OCI-LY3 (cell line): ENCODE measurements at regions not wholly inside any gene's neighbourhood (a gene's known extent, or its start where the extent isn't known, plus 50 kb on each side); places are given as distances from the start of the nearest gene placed in this dataset.

Source experiments
- CTCF ChIP-seq: fragments of 200-600, 300-600 bp; sonication (generic); IDR thresholded peaks from 2 replicates; pipeline ENCODE4 v1.5.1; 2014; ENCODE audit warnings: antibody characterized with exemption, low read length, low read depth
- EZH2phosphoT487 ChIP-seq: fragments of 200-600 bp; shearing (Covaris generic); IDR thresholded peaks from 2 replicates; pipeline ENCODE4 v1.6.1; 2018; ENCODE audit warnings: antibody characterized with exemption, mixed run types, low read depth

- no peak for TF ChIP-seq CTCF
- TF ChIP-seq EZH2phosphoT487: no peak
These were observed 1233.9 kb upstream of the ALCAM start for GRCh38 chr3:104132566-104133403.
